ENCODE measurements at regions not wholly inside any gene's neighbourhood (a gene's known extent, or its start where the extent isn't known, plus 50 kb on each side); places are given as distances from the start of the nearest gene placed in this dataset.

DNA sequence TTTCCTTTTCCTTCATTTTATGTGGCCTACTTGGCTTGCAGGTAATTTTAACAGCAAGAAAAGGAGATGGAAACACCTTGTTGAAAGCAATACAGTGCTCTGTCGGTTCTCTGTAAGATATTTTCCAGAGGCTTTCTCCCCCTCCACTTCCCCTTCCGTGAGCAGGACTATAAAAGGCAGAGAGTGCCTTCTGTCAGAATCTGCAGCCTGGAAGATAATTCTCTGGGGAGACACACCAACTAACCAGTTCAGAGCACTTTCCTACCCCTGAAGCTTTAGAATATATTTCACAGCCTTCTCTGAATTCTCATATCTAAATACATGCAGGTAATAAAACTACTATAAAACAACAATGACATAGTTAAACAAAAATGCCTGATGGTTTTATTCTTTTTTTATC is 141.1 kb downstream of the IDS start:
- no peak for TF ChIP-seq Cebpa-rat (IDR thresholded peaks at IDR 0.05)
- Histone ChIP-seq H3K4me3 (no peak overlapping the region), H3K27me3 (no peaks in the 10 kb centered on the region), H3K4me2 (peak overlapping the region in 8 of 11 experiments; percentile 8 to 51 (median 25); a peak in 12 of 22 replicates), H3K27ac (no peak overlapping the region), H4K20me1 (no peaks in the 10 kb centered on the region), H3K4me1 (peaks cover 0 to 13% (median 7%) of the 10 kb centered on the region in 10 experiments; a peak in 11 of 20 replicates), H3K9ac (no peak overlapping the region), H3K9me3 (replicated peaks in 1 of 11) (peaks cover 4 to 16% (median 10%) of the 10 kb centered on the region in 11 experiments; a peak in 21 of 22 replicates), H3K36me3 (no peaks in the 10 kb centered on the region)

- no peak for TF ChIP-seq Cebpa-rat (IDR thresholded peaks at IDR 0.05)
- Histone ChIP-seq H3K4me3 (no peak overlapping the region), H4K20me1 (no peaks in the 10 kb centered on the region), H3K27me3 (no peaks in the 10 kb centered on the region), H3K9me3 (replicated peaks in 1 of 11) (peaks cover 5 to 29% (median 13%) of the 10 kb centered on the region in 11 experiments; a peak in 13 of 22 replicates), H3K4me1 (no peaks in the 10 kb centered on the region), H3K36me3 (no peaks in the 10 kb centered on the region), H3K4me2 (no peak overlapping the region), H3K9ac (no peak overlapping the region), H3K27ac (no peak overlapping the region)
Measured at GRCh38 chrX:149346306-149346705, 158.8 kb downstream of the IDS start.

GRCh38 chrX:149322316-149322715 is 182.8 kb downstream of the IDS start:
- no peak overlapping the region for H3K27ac ChIP-seq
- H3K4me2 ChIP-seq = no peak overlapping the region
- no peaks in the 10 kb centered on the region for H4K20me1 ChIP-seq
- no peaks in the 10 kb centered on the region for H3K4me1 ChIP-seq
- no peaks in the 10 kb centered on the region for H3K27me3 ChIP-seq
- no peaks in the 10 kb centered on the region for H3K36me3 ChIP-seq
- no peak overlapping the region for H3K9ac ChIP-seq
- no peaks in the 10 kb centered on the region for H3K9me3 ChIP-seq (replicated peaks in 1 of 11)
- no peak for TF ChIP-seq Cebpa-rat (IDR thresholded peaks at IDR 0.05)
- no peak overlapping the region for H3K4me3 ChIP-seq

GRCh38 chrX:149313871-149314371 is 191.2 kb downstream of the IDS start:
- Histone ChIP-seq H3K27me3 (no peaks in the 10 kb centered on the region), H3K27ac (no peak overlapping the region), H3K9me3 (replicated peaks in 1 of 11) (peaks cover 0 to 12% (median 0%) of the 10 kb centered on the region in 11 experiments; a peak in 4 of 22 replicates), H3K9ac (no peak overlapping the region), H3K36me3 (no peaks in the 10 kb centered on the region), H3K4me1 (no peaks in the 10 kb centered on the region), H3K4me3 (no peak overlapping the region), H3K4me2 (no peak overlapping the region), H4K20me1 (no peaks in the 10 kb centered on the region)
- no peak for TF ChIP-seq Cebpa-rat (IDR thresholded peaks at IDR 0.05)

- Histone ChIP-seq H3K36me3 (no peaks in the 10 kb centered on the region), H3K27me3 (no peaks in the 10 kb centered on the region), H3K9ac (no peak overlapping the region), H3K27ac (no peak overlapping the region), H3K4me1 (no peaks in the 10 kb centered on the region), H4K20me1 (no peaks in the 10 kb centered on the region), H3K4me2 (no peak overlapping the region), H3K9me3 (replicated peaks in 1 of 11) (peaks cover 0 to 12% (median 0%) of the 10 kb centered on the region in 11 experiments; a peak in 4 of 22 replicates), H3K4me3 (no peak overlapping the region)
- TF ChIP-seq Cebpa-rat (IDR thresholded peaks at IDR 0.05) = no peak
Measured at GRCh38 chrX:149312988-149313387, 192.1 kb downstream of the IDS start.

DNA sequence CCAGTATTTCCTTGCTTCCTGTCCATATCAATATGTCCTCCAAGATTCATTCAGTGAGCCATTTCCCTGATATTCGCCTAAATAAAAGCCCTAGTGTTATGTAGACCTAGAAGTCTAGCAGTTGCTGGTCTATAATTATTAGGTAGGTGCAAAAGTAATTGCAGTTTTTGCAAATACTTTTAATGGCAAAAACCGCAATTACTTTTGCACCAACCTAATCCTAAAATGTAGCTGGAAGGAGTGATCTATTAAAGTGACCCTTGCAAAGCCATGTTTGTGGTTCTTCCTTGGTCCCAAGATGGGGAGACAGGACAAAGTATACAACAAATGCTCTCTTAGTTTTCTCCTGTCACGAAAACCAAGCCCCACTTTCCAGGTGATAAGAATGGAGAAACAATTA is 193.0 kb downstream of the IDS start:
- no peaks in the 10 kb centered on the region for H3K27me3 ChIP-seq
- H3K4me1 ChIP-seq = no peaks in the 10 kb centered on the region
- no peak overlapping the region for H3K4me3 ChIP-seq
- no peak overlapping the region for H3K27ac ChIP-seq
- H4K20me1 ChIP-seq = no peaks in the 10 kb centered on the region
- peaks cover 0 to 12% (median 0%) of the 10 kb centered on the region in 11 experiments; a peak in 4 of 22 replicates for H3K9me3 ChIP-seq (replicated peaks in 1 of 11)
- H3K4me2 ChIP-seq = no peak overlapping the region
- TF ChIP-seq Cebpa-rat (IDR thresholded peaks at IDR 0.05) = no peak
- no peaks in the 10 kb centered on the region for H3K36me3 ChIP-seq
- H3K9ac ChIP-seq = no peak overlapping the region

GRCh38 chrX:149302705-149303104 is 202.4 kb downstream of the IDS start:
- Histone ChIP-seq H3K9ac (no peak overlapping the region), H3K9me3 (replicated peaks in 1 of 11) (no peaks in the 10 kb centered on the region), H3K4me3 (no peak overlapping the region), H3K27ac (no peak overlapping the region), H3K4me2 (no peak overlapping the region), H3K4me1 (no peaks in the 10 kb centered on the region), H4K20me1 (no peaks in the 10 kb centered on the region), H3K27me3 (no peaks in the 10 kb centered on the region), H3K36me3 (no peaks in the 10 kb centered on the region)
- TF ChIP-seq Cebpa-rat (IDR thresholded peaks at IDR 0.05) = no peak

- H3K4me1 ChIP-seq = no peaks in the 10 kb centered on the region
- no peak overlapping the region for H3K27ac ChIP-seq
- no peak overlapping the region for H3K4me2 ChIP-seq
- no peak for TF ChIP-seq Cebpa-rat (IDR thresholded peaks at IDR 0.05)
- H3K36me3 ChIP-seq = no peaks in the 10 kb centered on the region
- H3K9ac ChIP-seq = no peak overlapping the region
- H4K20me1 ChIP-seq = no peaks in the 10 kb centered on the region
- no peaks in the 10 kb centered on the region for H3K9me3 ChIP-seq (replicated peaks in 1 of 11)
- no peak overlapping the region for H3K4me3 ChIP-seq
- no peaks in the 10 kb centered on the region for H3K27me3 ChIP-seq
Measured at GRCh38 chrX:149298111-149298510, 207.0 kb downstream of the IDS start.

DNA sequence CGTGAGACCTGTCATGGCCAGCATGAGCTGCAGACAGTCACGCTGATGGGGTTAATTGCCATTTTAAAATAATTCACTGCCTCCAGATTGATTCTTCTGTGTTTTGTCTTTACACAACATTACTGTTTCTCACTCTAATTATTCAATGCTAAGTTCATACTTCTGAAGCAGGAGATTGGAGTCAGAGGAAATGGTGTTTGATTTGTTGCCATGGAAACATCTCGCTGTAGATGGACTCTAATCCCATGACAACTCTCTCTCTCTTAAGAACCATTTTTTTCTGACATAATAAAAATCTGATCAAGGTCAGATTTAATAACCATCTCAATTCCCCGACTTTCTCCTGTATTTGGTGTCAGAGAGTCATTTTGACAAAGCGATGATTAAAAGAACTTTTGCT is 209.0 kb downstream of the IDS start:
- no peak overlapping the region for H3K27ac ChIP-seq
- H3K4me1 ChIP-seq = no peaks in the 10 kb centered on the region
- no peak overlapping the region for H3K9ac ChIP-seq
- no peaks in the 10 kb centered on the region for H4K20me1 ChIP-seq
- no peak overlapping the region for H3K4me2 ChIP-seq
- H3K36me3 ChIP-seq = no peaks in the 10 kb centered on the region
- H3K27me3 ChIP-seq = no peaks in the 10 kb centered on the region
- TF ChIP-seq Cebpa-rat (IDR thresholded peaks at IDR 0.05) = no peak
- H3K9me3 ChIP-seq (replicated peaks in 1 of 11) = no peaks in the 10 kb centered on the region
- H3K4me3 ChIP-seq = no peak overlapping the region

DNA sequence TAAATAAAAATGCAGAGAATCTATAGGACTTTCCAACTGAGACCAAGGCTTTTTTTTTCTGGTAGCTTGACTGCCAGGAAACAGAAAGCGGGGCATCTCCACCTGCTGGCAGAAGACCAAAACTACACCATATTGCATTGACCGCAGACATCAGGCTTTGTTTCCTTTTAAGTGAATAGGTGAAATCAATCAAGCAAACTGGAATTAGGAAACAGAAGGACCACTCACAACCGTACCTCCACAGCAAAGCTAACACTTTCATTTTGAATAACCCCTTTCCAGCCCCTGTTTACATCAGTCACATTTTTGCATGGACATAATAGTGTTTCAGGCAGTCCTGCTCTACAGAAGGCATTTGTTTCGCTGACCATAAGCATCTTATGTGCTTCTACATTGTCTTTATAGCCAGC is 218.2 kb downstream of the IDS start:
- Histone ChIP-seq H4K20me1 (no peaks in the 10 kb centered on the region), H3K27me3 (no peaks in the 10 kb centered on the region), H3K27ac (no peak overlapping the region), H3K4me2 (peak overlapping the region in 1 of 11 experiments; percentile 1; a peak in 1 of 22 replicates), H3K9me3 (replicated peaks in 1 of 11) (no peaks in the 10 kb centered on the region), H3K36me3 (no peaks in the 10 kb centered on the region), H3K4me1 (peaks cover 0 to 15% (median 2%) of the 10 kb centered on the region in 10 experiments; a peak in 9 of 20 replicates), H3K4me3 (no peak overlapping the region), H3K9ac (no peak overlapping the region)
- no peak for TF ChIP-seq Cebpa-rat (IDR thresholded peaks at IDR 0.05)

All from BLaER1 treated with 17β-estradiol and CSF1 and Interleukin-3, amounts not matched to agents 10 nM and 100 nM (cell line).